ENCODE measurements at regions not wholly inside any gene's neighbourhood (a gene's known extent, or its start where the extent isn't known, plus 50 kb on each side); places are given as distances from the start of the nearest gene placed in this dataset.

DNA sequence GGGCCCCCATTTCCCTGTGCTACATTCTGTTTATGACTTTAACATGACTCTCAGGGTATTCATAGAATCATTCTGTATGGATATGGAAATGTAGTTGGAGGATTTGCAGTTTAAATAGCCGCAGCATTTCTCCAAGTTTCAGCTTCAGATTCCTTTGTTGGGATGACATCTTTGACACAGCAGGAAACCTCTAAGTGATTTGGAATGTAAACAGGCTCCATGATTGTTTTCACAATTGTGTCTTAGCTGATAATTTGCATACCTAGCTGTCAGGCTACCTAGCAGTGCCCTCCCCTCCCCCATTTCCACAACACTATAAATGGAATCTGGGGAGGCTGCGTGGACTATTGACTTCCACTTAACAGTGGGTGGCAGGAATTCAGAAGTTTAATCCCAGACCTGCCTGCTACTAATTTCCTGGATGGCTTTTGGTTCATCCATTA is 290.2 kb downstream of the HLX start:
- no peak for TF ChIP-seq ZNF670 (CRISPR knock-in tag; IDR thresholded peaks at IDR 0.05; ENCODE audit: borderline replicate concordance)
- no peak for TF ChIP-seq MTA3 (CRISPR knock-in tag; IDR thresholded peaks at IDR 0.05)
- no peak for TF ChIP-seq ZFP1 (CRISPR knock-in tag; IDR thresholded peaks at IDR 0.05)
- TF ChIP-seq, protein P1, sequence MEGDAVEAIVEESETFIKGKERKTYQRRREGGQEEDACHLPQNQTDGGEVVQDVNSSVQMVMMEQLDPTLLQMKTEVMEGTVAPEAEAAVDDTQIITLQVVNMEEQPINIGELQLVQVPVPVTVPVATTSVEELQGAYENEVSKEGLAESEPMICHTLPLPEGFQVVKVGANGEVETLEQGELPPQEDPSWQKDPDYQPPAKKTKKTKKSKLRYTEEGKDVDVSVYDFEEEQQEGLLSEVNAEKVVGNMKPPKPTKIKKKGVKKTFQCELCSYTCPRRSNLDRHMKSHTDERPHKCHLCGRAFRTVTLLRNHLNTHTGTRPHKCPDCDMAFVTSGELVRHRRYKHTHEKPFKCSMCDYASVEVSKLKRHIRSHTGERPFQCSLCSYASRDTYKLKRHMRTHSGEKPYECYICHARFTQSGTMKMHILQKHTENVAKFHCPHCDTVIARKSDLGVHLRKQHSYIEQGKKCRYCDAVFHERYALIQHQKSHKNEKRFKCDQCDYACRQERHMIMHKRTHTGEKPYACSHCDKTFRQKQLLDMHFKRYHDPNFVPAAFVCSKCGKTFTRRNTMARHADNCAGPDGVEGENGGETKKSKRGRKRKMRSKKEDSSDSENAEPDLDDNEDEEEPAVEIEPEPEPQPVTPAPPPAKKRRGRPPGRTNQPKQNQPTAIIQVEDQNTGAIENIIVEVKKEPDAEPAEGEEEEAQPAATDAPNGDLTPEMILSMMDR (CRISPR knock-in tag; IDR thresholded peaks at IDR 0.05): no peak
- TF ChIP-seq, protein P2, sequence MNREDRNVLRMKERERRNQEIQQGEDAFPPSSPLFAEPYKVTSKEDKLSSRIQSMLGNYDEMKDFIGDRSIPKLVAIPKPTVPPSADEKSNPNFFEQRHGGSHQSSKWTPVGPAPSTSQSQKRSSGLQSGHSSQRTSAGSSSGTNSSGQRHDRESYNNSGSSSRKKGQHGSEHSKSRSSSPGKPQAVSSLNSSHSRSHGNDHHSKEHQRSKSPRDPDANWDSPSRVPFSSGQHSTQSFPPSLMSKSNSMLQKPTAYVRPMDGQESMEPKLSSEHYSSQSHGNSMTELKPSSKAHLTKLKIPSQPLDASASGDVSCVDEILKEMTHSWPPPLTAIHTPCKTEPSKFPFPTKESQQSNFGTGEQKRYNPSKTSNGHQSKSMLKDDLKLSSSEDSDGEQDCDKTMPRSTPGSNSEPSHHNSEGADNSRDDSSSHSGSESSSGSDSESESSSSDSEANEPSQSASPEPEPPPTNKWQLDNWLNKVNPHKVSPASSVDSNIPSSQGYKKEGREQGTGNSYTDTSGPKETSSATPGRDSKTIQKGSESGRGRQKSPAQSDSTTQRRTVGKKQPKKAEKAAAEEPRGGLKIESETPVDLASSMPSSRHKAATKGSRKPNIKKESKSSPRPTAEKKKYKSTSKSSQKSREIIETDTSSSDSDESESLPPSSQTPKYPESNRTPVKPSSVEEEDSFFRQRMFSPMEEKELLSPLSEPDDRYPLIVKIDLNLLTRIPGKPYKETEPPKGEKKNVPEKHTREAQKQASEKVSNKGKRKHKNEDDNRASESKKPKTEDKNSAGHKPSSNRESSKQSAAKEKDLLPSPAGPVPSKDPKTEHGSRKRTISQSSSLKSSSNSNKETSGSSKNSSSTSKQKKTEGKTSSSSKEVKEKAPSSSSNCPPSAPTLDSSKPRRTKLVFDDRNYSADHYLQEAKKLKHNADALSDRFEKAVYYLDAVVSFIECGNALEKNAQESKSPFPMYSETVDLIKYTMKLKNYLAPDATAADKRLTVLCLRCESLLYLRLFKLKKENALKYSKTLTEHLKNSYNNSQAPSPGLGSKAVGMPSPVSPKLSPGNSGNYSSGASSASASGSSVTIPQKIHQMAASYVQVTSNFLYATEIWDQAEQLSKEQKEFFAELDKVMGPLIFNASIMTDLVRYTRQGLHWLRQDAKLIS (CRISPR knock-in tag; IDR thresholded peaks at IDR 0.05): no peak
- TF ChIP-seq ZBTB14 (CRISPR knock-in tag; IDR thresholded peaks at IDR 0.05): no peak
- no peak for TF ChIP-seq RAD21 (CRISPR knock-in tag; IDR thresholded peaks at IDR 0.05)
- TF ChIP-seq PRPF4 (IDR thresholded peaks at IDR 0.05; ENCODE audit: low read depth, low read length, poor library complexity, severe bottlenecking): no peak
- TF ChIP-seq ZNF451 (CRISPR knock-in tag; IDR thresholded peaks at IDR 0.05): no peak
- TF ChIP-seq ZNF792 (CRISPR knock-in tag; IDR thresholded peaks at IDR 0.05): no peak
- no peak for TF ChIP-seq REST (IDR thresholded peaks at IDR 0.05; ENCODE audit: borderline replicate concordance in 1 of 2, low read depth in 1 of 2, low read length in 2 of 2)

Measured in HepG2 (cell line).